Body of pancreas (tissue), 4 donors: ENCODE measurements at regions not wholly inside any gene's neighbourhood (a gene's known extent, or its start where the extent isn't known, plus 50 kb on each side); places are given as distances from the start of the nearest gene placed in this dataset.
"Not testable (repeated sequence)": the region's sequence is repeated elsewhere in the genome, so short reads cannot be mapped to it uniquely, and the experiment has no call there.

ENCODE experiments used
- ATAC-seq: fragments of 150-250 bp; one replicate; pipeline ENCODE4 v1.9.1; 2016
- DNase-seq, 4 donors: peaks; one replicate each; pipeline ENCODE4 v3.0.0-alpha.2; 2019
- H3K27ac ChIP-seq, 4 donors: fragments of 200-600 bp; sonication (generic); 1 replicate in 3 of 4; 2 replicates in 1 of 4; pipeline versions ENCODE4 v1.5.1 to v1.6.1; 2016 to 2019; ENCODE audit warnings: mild to moderate bottlenecking in 1 of 4, mixed read lengths in 1 of 4, moderate library complexity in 1 of 4
- H3K27me3 ChIP-seq, 2 donors: fragments of 200-600 bp; sonication (generic); one replicate each; pipeline ENCODE4 v1.6.0; 2016; ENCODE audit warnings: mild to moderate bottlenecking in 1 of 2
- H3K36me3 ChIP-seq, 2 donors: fragments of 200-600 bp; sonication (generic); replicated peaks in 1 of 2; 2 replicates each; pipeline ENCODE4 v1.5.1; 2016; ENCODE audit warnings: low read depth in 2 of 2; ENCODE audit not compliant: insufficient read depth in 1 of 2
- H3K4me1 ChIP-seq: fragments of 200-600 bp; sonication (generic); one replicate; pipeline ENCODE4 v1.6.0; 2016
- H3K4me3 ChIP-seq, 2 donors: fragments of 200-600 bp; sonication (generic); 1 replicate in 1 of 2; 2 replicates in 1 of 2; pipeline ENCODE4 v1.5.1; 2016 to 2019
- H3K9me3 ChIP-seq, 3 donors: fragments of 200-600 bp; sonication (generic); 1 replicate in 2 of 3; 2 replicates in 1 of 3; pipeline ENCODE4 v1.5.1; 2016
- CTCF ChIP-seq, 7 experiments: fragments of 450-650 bp in 4 of 7; fragments of 200-600 bp in 3 of 7; sonication (generic) in 3 of 7; IDR thresholded peaks; one replicate each; pipeline ENCODE4 v1.5.1; 2016 to 2019; ENCODE audit warnings: antibody characterized with exemption in 7 of 7
- POLR2A ChIP-seq, 3 donors: fragments of 450-650 bp; IDR thresholded peaks; one replicate each; pipeline ENCODE4 v1.6.1; 2016; ENCODE audit warnings: antibody characterized with exemption in 3 of 3, mild to moderate bottlenecking in 2 of 3
- WGBS, 2 donors: methylation state at CpG; one replicate each; pipeline ENCODE4 v1.1.5; 2017; 5-methylcytosine and 5-hydroxymethylcytosine counted together
- intact Hi-C: fragments of 100-400 bp; cut with DNase I; formaldehyde crosslinking; loops from one replicate; pipeline ENCODE4 v1.15.1; 2023

DNA sequence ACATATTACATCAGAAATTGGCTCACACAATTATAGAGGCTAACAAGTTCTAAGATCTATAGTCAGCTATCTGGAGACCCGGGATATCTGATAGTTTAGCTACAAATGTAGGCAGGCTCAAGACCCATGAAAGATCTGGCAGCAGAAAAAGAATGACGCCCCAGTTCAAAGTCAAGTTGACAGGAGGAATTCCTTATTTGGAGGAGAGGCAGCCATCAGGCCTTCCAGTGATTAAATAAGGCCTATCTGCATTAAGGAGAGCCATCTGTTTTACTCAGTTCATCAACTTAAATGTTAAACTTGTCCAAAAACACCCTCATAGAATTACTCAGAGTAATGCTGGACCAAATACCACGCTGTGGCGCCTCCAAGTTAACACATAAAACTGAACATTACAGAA, 1402.6 kb downstream of the FAM181B start:
- Histone ChIP-seq H3K4me3 (no peak overlapping the region), H3K4me1 (no peaks in the 10 kb centered on the region), H3K27me3 (no peaks in the 10 kb centered on the region), H3K27ac (no peak overlapping the region), H3K9me3 (no peaks in the 10 kb centered on the region), H3K36me3 (no peaks in the 10 kb centered on the region)
- WGBS, 2 donors = 72 to 83% methylated on average over 4 of the region's 4 CpGs
- TF ChIP-seq CTCF (IDR thresholded peaks at IDR 0.05) (no peak), POLR2A (IDR thresholded peaks at IDR 0.05) (no peak)
- intact Hi-C loops = no loop called here
- ATAC-seq = no peak
- DNase-seq = no peak

- DNase-seq = no peak
- intact Hi-C loops = no loop called here
- WGBS, 2 donors = 25 to 28% methylated on average over 5 of the region's 5 CpGs
- ATAC-seq = no peak
- TF ChIP-seq POLR2A (IDR thresholded peaks at IDR 0.05) (no peak), CTCF (IDR thresholded peaks at IDR 0.05) (no peak)
- Histone ChIP-seq H3K4me3 (no peak overlapping the region), H3K27ac (no peak overlapping the region), H3K36me3 (no peaks in the 10 kb centered on the region), H3K4me1 (no peaks in the 10 kb centered on the region), H3K9me3 (no peaks in the 10 kb centered on the region), H3K27me3 (no peaks in the 10 kb centered on the region)
Measured at GRCh38 chr11:81303038-81303664, 1430.5 kb downstream of the FAM181B start.

GRCh38 chr11:81301166-81301830, 1432.4 kb downstream of the FAM181B start:
- ATAC-seq = no peak
- H3K4me3 ChIP-seq = no peak overlapping the region
- no peaks in the 10 kb centered on the region for H3K9me3 ChIP-seq
- 54 to 60% methylated on average over 6 of the region's 6 CpGs for WGBS, 2 donors
- TF ChIP-seq CTCF (IDR thresholded peaks at IDR 0.05) = no peak
- TF ChIP-seq POLR2A (IDR thresholded peaks at IDR 0.05) = no peak
- H3K36me3 ChIP-seq = no peaks in the 10 kb centered on the region
- H3K27me3 ChIP-seq = no peaks in the 10 kb centered on the region
- no peak for DNase-seq
- H3K27ac ChIP-seq = no peak overlapping the region
- intact Hi-C loops = no loop called here
- H3K4me1 ChIP-seq = no peaks in the 10 kb centered on the region

DNA sequence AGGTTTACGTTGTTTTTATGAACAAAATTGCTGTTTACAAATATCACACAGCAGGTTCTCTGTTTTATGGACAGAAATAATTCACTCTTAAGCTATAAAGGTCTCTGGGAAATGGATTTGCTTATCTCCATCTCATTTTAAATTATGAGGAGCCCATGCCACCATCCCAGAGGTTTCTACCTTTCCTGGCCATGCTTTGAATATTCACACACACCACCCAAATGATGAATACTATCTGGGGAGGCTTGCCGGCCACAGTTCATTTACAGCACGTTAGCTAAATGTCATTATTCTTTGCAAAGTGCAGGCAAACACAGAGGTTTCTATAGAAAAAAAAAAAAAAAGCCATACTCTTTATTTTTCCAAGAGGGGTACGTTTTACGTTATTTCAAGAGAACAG, 1446.7 kb downstream of the FAM181B start:
- intact Hi-C loops = no loop called here
- peaks cover 0 to 13% (median 0%) of the 10 kb centered on the region in 3 donors for H3K9me3 ChIP-seq
- no peaks in the 10 kb centered on the region for H3K27me3 ChIP-seq
- TF ChIP-seq POLR2A (IDR thresholded peaks at IDR 0.05) (no peak), CTCF (IDR thresholded peaks at IDR 0.05) (no peak)
- DNase-seq (no peak), ATAC-seq (no peak)
- no peak overlapping the region for H3K4me3 ChIP-seq
- H3K27ac ChIP-seq = no peak overlapping the region
- H3K4me1 ChIP-seq = no peaks in the 10 kb centered on the region
- H3K36me3 ChIP-seq = no peaks in the 10 kb centered on the region
- 42 to 45% methylated on average over 5 of the region's 5 CpGs for WGBS, 2 donors

DNA sequence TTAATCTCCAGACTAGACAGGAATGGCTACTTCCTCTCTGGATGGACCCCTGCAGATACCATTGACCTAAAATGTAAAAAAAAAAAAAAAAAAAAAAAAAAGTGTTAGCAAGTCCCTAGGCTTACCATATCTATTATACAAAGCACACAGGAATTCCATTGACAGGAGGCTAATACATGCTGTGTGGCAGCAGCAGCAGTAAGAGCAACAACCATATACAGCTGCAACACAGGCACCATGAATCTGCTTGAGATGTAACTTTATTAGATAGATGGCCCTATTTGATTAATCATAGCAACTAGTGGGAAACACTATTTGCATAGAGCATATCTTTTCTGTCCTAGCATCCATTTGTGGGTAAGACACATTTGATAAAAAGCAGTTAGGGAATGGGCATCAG, 1447.1 kb downstream of the FAM181B start:
- Histone ChIP-seq H3K27me3 (no peaks in the 10 kb centered on the region), H3K27ac (no peak overlapping the region), H3K4me3 (no peak overlapping the region), H3K36me3 (no peaks in the 10 kb centered on the region), H3K9me3 (peaks cover 0 to 13% (median 0%) of the 10 kb centered on the region in 3 donors), H3K4me1 (no peaks in the 10 kb centered on the region)
- no peak for DNase-seq
- intact Hi-C loops = no loop called here
- ATAC-seq = no peak
- TF ChIP-seq CTCF (IDR thresholded peaks at IDR 0.05) = no peak
- no peak for TF ChIP-seq POLR2A (IDR thresholded peaks at IDR 0.05)

DNA sequence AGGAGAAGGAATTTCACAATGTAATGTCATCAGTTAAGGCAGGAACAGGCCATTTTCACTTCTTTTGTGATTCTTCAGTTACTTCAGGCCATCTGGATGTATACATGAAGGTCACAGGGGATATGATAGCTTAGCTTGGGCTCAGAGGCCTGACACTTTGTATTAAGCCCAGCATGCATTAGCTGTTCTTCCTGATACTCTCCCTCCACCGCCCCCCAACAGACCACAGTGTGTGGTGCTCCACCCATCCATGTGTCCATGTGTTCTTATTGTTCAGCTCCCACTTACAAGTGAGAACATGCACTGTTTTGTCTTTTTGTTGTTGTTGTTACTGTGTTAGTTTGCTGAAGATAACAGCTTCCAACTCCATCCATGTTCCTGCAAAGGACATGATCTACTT, 1453.4 kb downstream of the FAM181B start:
- H3K4me1 ChIP-seq, intact Hi-C loops, H3K27ac ChIP-seq, H3K36me3 ChIP-seq, DNase-seq, H3K9me3 ChIP-seq, H3K27me3 ChIP-seq, H3K4me3 ChIP-seq, ATAC-seq: not testable (repeated sequence)
- 69 to 75% methylated on average over 1 of the region's 1 CpG for WGBS, 2 donors
